ENCODE measurements at regions not wholly inside any gene's neighbourhood (a gene's known extent, or its start where the extent isn't known, plus 50 kb on each side); places are given as distances from the start of the nearest gene placed in this dataset.

DNA sequence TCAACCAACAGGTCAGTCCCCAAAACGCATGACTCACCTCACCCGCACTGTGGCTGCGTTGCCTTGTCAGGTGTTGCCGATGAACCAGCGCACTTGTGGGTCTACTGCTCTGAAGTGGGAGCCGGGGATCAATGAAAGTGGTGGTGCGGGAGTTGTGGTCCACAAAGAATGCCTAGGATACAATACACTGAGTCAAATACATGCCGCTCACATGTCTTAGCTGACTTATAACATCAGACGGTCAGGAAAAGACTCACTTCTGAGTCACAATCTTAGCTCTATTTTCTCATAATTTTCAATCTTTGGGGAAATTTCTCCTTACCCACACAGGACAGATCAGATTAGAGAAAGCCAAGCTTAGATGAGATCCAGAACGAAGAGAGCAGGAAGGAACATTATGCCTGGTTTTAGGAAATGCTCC, 107.1 kb upstream of the STK17B start:
- TF ChIP-seq, protein P1, sequence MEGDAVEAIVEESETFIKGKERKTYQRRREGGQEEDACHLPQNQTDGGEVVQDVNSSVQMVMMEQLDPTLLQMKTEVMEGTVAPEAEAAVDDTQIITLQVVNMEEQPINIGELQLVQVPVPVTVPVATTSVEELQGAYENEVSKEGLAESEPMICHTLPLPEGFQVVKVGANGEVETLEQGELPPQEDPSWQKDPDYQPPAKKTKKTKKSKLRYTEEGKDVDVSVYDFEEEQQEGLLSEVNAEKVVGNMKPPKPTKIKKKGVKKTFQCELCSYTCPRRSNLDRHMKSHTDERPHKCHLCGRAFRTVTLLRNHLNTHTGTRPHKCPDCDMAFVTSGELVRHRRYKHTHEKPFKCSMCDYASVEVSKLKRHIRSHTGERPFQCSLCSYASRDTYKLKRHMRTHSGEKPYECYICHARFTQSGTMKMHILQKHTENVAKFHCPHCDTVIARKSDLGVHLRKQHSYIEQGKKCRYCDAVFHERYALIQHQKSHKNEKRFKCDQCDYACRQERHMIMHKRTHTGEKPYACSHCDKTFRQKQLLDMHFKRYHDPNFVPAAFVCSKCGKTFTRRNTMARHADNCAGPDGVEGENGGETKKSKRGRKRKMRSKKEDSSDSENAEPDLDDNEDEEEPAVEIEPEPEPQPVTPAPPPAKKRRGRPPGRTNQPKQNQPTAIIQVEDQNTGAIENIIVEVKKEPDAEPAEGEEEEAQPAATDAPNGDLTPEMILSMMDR (IDR thresholded peaks at IDR 0.05; ENCODE audit: low read length) = no peak
- no peak for TF ChIP-seq EZH2 (IDR thresholded peaks at IDR 0.05; ENCODE audit: borderline replicate concordance, low read length)

All from OCI-LY1 (cell line).